ENCODE measurements at regions not wholly inside any gene's neighbourhood (a gene's known extent, or its start where the extent isn't known, plus 50 kb on each side); places are given as distances from the start of the nearest gene placed in this dataset.

DNA sequence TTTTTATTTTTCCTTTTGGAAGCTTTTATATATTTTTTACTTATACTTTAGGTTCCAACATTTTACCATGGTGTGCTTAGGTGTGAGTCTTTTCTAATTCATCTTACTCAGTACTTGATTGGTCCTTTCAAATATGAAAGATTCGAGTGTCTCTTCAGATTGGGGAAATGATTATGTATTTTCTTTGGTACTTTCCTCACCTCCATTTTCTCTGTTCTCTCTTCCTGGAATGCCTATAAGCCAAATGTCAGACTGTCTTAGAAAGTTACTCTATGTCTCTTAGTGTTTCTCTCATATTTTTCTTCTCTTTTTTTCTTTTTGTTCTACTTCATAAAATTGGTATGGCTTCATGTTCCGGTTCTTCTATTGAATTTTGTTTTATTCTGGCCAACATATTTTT is 119.6 kb upstream of the SV2C start:
- Histone ChIP-seq H3K27me3 (no peaks in the 10 kb centered on the region), H3K4me3 (no peak overlapping the region), H3K9me3 (replicated peaks in 1 of 3) (no peaks in the 10 kb centered on the region), H3K36me3 (replicated peaks in 1 of 2) (no peaks in the 10 kb centered on the region), H3K4me1 (replicated peaks in 1 of 2) (no peaks in the 10 kb centered on the region), H3K27ac (no peak overlapping the region)
- intact Hi-C loops (cut with DNase I): no loop called here
- TF ChIP-seq, protein P1, sequence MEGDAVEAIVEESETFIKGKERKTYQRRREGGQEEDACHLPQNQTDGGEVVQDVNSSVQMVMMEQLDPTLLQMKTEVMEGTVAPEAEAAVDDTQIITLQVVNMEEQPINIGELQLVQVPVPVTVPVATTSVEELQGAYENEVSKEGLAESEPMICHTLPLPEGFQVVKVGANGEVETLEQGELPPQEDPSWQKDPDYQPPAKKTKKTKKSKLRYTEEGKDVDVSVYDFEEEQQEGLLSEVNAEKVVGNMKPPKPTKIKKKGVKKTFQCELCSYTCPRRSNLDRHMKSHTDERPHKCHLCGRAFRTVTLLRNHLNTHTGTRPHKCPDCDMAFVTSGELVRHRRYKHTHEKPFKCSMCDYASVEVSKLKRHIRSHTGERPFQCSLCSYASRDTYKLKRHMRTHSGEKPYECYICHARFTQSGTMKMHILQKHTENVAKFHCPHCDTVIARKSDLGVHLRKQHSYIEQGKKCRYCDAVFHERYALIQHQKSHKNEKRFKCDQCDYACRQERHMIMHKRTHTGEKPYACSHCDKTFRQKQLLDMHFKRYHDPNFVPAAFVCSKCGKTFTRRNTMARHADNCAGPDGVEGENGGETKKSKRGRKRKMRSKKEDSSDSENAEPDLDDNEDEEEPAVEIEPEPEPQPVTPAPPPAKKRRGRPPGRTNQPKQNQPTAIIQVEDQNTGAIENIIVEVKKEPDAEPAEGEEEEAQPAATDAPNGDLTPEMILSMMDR (IDR thresholded peaks at IDR 0.05): no peak
- no peak for TF ChIP-seq POLR2A (IDR thresholded peaks at IDR 0.05)
- DNase-seq: no peak
- WGBS, 4 donors: 72 to 81% (median 76%) methylated on average over 2 of the region's 2 CpGs

DNA sequence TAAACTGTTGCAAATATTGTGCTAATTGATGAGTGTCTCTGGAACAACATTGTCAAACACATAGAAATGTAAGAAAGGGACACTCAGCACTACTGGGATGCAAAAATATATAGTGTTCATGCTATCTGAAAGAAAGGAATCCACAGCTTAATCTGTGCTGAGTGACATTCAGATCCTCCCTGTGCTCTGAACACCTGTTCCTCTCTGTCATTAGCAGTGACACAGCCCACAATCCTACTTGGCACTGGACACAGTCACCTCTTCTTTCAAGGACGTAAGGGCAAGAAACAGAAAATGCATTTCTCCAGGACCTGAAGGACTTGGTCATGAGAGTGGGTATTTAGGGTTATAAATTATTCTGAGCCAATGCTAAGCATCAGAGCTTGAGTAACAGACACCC is 121.4 kb upstream of the SV2C start:
- WGBS, 4 donors: 38 to 83% (median 56%) methylated on average over 1 of the region's 1 CpG
- H3K9me3 ChIP-seq (replicated peaks in 1 of 3): no peaks in the 10 kb centered on the region

DNA sequence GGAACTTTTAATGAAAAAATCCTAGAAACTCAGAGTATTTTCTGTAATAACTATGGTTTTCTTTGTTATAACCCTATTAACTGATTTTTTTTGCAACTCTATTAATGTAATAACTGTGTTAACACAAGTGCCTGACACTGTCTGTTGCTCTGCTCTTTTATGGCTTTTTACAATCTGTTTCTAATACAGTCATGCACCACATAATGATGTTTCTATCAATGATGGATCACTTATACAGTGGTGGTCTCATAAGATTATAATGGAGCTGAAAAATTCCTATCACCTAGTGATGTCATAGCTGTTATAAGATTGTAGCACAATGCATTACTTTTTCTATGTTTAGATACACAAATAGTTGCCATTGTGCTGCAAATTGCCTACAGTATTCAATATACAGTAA is 123.1 kb upstream of the SV2C start:
- no peaks in the 10 kb centered on the region for H3K27me3 ChIP-seq
- no peak overlapping the region for H3K27ac ChIP-seq
- no peaks in the 10 kb centered on the region for H3K9me3 ChIP-seq (replicated peaks in 1 of 3)
- no peak for DNase-seq
- H3K4me3 ChIP-seq: no peak overlapping the region
- H3K36me3 ChIP-seq (replicated peaks in 1 of 2): no peaks in the 10 kb centered on the region
- intact Hi-C loops (cut with DNase I): no loop called here
- TF ChIP-seq, protein P1 (IDR thresholded peaks at IDR 0.05): no peak
- TF ChIP-seq POLR2A (IDR thresholded peaks at IDR 0.05): no peak
- H3K4me1 ChIP-seq (replicated peaks in 1 of 2): no peaks in the 10 kb centered on the region

More for the DNA sequence above, 121.4 kb upstream of the SV2C start:
- no peak overlapping the region for H3K4me3 ChIP-seq
- no peaks in the 10 kb centered on the region for H3K36me3 ChIP-seq (replicated peaks in 1 of 2)
- intact Hi-C loops (cut with DNase I): no loop called here
- H3K4me1 ChIP-seq (replicated peaks in 1 of 2): no peaks in the 10 kb centered on the region
- H3K27me3 ChIP-seq: no peaks in the 10 kb centered on the region
- no peak for TF ChIP-seq POLR2A (IDR thresholded peaks at IDR 0.05)
- TF ChIP-seq, protein P1 (IDR thresholded peaks at IDR 0.05): no peak
- no peak for DNase-seq
- H3K27ac ChIP-seq: no peak overlapping the region

DNA sequence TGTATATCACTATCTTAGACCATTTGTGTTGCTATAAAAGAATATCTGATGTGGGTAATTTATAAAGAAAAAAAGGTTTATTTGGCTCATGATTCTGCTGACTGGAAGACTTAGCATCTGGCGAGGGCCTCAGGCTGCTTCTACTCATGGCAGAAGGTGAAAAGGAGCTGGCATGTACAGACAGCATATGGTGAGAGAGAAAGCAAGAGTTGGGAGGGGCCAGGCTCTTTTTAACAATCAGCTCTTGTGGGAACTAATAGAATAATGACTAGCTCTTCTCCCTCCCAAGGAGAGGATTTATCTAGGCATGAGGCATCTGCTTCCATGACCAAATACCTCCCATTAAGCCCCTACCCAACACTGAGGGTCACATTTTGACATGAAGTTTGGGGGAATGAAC is 130.2 kb upstream of the SV2C start:
- intact Hi-C loops (cut with DNase I): no loop called here
- WGBS, 4 donors: 60 to 79% (median 71%) methylated on average over 1 of the region's 1 CpG

More for the DNA sequence above, 130.2 kb upstream of the SV2C start:
- no peaks in the 10 kb centered on the region for H3K4me1 ChIP-seq (replicated peaks in 1 of 2)
- no peaks in the 10 kb centered on the region for H3K36me3 ChIP-seq (replicated peaks in 1 of 2)
- no peak overlapping the region for H3K4me3 ChIP-seq
- no peak for DNase-seq
- no peaks in the 10 kb centered on the region for H3K9me3 ChIP-seq (replicated peaks in 1 of 3)
- TF ChIP-seq, protein P1 (IDR thresholded peaks at IDR 0.05): no peak
- TF ChIP-seq POLR2A (IDR thresholded peaks at IDR 0.05): no peak
- no peak overlapping the region for H3K27ac ChIP-seq
- H3K27me3 ChIP-seq: no peaks in the 10 kb centered on the region
